NK-92 (cell line): ENCODE measurements at regions not wholly inside any gene's neighbourhood (a gene's known extent, or its start where the extent isn't known, plus 50 kb on each side); places are given as distances from the start of the nearest gene placed in this dataset.
"Not testable (repeated sequence)": the region's sequence is repeated elsewhere in the genome, so short reads cannot be mapped to it uniquely, and the experiment has no call there.

Experiments
- DNase-seq: peaks from one replicate; lab custom pipeline; 2025; ENCODE audit not compliant: unreplicated experiment; lab: John Stamatoyannopoulos, UW

- DNase-seq = not testable (repeated sequence)
Observed at GRCh38 chr2:37722971-37723370, 51.5 kb upstream of the CDC42EP3 start.

DNA sequence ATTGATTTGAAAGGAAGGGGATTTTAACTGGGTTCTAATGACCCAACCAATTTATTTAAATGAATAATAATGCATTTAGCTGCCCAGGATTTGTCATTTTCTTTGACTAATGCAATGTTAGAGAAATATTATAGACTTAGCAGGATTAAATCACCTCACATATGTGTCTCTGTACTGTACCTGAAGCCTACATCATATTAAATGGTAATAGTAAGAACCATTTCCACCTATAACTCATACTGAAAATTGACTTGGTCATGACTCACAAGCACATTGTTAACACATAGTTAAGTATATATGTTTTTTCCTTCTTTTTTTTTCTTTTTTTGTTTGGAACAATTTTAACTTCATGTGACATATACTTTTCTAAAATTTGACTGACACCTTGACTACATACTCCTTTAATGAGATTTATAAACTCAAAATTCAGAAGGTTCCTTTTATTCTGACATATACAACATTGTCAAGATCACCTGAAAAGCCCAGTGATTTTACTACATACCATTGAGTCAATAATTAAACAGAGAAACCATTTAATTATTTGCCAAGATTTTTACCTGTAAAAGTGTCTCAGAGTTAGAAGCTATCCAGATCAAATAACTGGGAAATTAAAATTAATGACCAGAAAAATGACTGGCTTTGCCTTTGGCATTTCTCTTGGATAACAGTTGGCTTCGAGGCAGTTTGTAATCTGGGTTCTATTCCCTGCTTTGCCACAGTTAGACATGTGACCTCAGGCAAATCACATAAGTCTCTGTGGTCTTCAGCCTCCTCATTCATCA, 58.8 kb upstream of the CDC42EP3 start:
- no peak for DNase-seq

DNA sequence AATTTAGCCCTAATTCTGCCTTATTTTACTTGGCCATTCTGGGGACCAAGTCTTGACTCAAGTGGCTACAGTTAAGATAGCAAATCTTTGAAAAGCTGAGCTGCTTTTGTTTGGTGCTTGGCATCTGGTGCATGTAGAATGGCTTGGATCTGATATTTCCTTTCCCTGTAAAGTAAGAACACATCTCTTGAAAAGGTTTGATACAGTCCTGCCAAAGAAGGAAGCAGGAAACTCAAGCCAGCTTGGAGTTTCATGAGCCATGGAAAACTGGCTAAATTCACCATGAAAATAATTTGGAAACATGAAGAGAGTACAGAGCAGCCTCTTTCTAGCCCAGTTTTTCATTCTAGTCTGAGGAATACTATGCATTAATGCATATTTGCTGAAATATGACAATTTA, 61.0 kb upstream of the CDC42EP3 start:
- not testable (repeated sequence) for DNase-seq

DNA sequence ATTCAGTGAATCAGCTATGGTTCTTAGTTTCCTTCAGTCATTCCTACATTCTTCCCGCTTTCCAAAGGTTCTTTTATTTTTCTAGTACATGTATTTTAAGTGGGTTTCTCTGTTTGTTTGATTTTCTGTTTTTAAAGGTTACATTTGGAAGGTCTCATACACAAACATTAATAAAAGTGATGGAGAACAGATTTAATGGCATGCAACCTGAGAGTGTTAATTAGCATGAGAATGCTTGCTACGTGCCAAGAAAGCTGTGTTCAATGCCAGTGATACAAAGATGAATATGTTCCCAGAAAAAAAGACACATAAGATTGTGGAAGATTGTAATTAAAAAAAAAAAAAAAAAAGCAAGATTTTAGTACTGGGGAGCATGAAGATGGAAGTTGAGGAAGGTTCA, 61.8 kb upstream of the CDC42EP3 start:
- DNase-seq = no peak

DNA sequence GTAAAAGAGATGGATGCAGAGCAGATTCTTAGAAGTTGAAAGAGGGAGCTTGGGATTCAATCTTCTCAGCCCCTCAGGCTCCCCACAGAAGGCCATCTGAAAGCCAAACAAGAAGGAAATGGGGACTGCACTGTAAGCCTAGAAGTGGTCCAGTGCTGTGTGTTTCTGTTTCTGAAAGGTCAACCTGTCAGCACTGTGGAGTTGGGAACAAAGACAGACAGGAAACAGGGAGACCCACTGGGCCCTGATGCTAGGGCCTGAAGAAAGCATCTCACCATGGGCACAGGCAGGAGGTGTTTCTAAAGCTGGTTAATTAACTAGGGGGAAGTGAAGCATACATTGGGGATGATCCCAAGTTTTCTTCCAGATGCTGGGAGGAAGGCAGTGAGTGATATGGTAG, 62.5 kb upstream of the CDC42EP3 start:
- DNase-seq = not testable (repeated sequence)

- DNase-seq = not testable (repeated sequence)
Observed at GRCh38 chr2:37734891-37735523, 63.6 kb upstream of the CDC42EP3 start.

DNA sequence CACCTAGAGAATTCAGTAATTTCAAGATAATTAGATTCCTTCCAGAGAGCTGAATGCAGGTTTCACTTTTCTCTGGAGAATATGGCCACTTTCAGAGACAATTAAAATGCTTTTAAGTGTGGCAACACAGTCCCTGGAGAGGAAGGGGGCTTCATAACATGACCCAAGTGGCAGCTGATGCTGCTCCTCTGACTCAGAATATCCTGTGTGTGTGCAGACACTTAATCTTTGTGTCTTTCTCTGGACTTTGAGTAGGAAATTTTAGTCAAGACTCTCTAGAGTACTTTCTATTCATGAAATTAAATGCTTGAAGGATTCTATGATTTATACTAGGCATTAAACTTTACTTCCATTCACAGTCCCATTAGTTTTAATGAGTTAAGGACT, 64.1 kb upstream of the CDC42EP3 start:
- DNase-seq = not testable (repeated sequence)

GRCh38 chr2:37737507-37737906, 66.1 kb upstream of the CDC42EP3 start:
- no peak for DNase-seq

- no peak for DNase-seq
Observed at GRCh38 chr2:37738266-37738885, 66.9 kb upstream of the CDC42EP3 start.

GRCh38 chr2:37739153-37739552, 67.7 kb upstream of the CDC42EP3 start:
- DNase-seq = no peak

DNA sequence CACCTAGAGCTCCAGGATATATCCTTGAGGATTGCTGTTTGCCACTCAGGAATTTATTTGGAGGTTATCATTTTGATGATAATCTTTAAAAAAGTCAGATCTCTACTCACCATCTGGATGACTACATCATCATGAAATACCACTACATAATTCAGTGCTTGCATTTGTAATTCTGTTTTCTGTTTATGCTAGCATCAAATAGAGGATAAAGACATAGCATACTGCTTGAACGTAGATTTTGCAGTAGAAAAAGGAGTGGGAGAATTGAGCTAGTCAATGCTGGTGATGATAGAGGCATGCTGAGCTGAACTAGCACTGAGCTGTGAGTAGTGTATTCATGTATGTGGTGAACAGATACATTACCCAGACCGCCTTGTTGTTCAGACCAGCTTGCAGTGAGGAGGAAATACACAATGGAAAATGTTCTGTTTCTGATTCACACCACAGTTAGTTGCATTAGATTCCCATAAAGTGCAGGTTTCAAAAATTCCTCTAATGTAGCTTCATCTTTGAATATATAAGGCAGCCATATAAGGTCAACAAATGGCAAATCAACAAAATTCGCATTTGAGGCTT, 68.8 kb upstream of the CDC42EP3 start:
- no peak for DNase-seq

- DNase-seq = no peak
Observed at GRCh38 chr2:37742286-37742685, 70.8 kb upstream of the CDC42EP3 start.

- DNase-seq = no peak
Observed at GRCh38 chr2:37744010-37744409, 72.6 kb upstream of the CDC42EP3 start.

DNA sequence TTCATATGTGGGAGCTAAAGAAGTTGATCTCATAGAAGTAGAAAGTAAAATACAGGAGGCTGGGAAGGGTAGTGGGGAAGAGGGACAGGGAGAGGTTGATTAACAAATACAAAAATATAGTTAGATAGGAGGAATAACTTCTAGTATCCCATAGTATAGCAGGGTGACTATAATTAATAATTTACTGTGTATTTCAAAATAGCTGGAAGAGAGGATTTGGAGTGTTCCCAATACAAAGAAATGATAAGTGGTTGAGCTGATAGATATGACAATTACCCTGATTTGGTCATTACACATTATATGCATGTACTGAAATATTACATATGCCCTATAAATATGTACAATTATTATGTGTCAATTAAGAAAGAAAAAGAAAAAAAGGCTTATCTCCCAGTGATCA, 73.5 kb upstream of the CDC42EP3 start:
- not testable (repeated sequence) for DNase-seq

DNA sequence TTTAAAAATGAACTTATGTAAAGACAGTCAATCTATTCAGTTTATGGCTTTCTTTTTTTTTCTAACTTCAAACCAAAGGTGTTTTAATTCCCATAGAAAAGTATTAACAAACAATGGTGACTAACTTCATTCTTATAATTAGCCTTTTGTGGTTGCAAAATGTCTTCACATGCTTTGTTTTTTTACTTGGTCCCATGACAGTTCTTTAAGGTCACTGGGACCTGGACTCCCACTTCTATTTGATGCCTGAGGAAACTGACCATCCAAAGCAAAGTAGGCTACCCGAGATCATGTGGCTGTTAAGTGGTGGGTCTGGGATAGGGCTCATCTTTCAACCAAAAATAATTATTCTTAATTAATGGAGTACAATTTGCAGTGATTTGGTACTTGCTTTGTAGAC, 74.6 kb upstream of the CDC42EP3 start:
- DNase-seq = not testable (repeated sequence)

DNA sequence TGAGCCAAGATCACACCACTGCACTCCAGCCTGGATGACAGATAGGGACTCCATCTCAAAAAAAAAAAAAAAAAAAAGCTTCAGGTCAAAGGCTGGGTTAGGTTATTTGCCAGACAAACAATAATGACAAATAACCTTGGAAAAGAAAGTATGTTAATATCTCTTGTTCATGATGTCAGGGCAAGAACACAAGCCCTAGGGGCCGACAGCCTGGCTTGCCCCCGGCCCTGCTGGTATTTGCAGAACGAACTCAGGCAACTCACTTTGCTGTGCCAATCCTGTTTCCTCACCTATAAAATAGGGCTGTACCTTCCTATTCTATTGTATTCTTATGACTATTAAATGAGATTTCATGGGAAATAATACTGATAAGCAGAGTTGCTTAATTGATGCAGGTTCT, 75.4 kb upstream of the CDC42EP3 start:
- DNase-seq = no peak

DNA sequence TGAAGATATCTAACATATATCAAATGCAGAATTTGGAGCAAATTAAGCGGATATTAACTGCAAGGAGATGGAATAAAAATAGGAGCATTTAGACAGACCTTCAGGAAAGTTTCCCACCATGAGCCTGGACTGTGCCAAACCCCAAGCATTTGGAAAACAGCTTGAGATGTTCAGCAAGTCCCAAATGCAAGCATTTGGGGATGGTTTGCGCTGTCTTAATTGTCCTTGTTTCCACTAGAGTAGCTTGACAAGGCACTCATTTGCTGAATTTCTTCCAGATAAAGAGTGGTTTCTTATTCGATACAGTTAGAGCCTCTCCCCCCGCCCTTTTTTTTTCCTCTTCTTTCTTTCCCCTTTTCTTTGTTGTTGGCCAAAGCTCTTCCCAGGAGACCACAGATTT, 77.1 kb upstream of the CDC42EP3 start:
- no peak for DNase-seq

DNA sequence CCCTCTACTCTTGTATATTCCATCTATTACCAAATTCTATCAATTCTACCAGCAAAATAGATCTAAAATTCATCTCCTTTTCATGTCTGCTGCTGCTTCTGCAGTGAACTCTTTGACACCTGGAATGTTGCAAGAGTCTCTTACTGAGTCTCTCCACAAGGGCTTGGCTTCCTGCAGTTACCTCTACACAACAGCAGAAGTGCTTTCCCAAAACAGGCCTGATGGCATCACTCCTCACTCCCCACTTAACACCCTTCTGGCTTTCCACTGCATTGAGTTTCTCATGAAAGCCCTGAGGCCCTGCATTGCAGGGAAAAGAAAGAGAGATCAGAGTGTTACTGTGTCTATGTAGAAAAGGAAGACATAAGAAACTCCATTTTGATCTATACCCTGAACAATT, 78.8 kb upstream of the CDC42EP3 start:
- DNase-seq = not testable (repeated sequence)

GRCh38 chr2:37752766-37753165, 81.3 kb upstream of the CDC42EP3 start:
- DNase-seq = no peak

DNA sequence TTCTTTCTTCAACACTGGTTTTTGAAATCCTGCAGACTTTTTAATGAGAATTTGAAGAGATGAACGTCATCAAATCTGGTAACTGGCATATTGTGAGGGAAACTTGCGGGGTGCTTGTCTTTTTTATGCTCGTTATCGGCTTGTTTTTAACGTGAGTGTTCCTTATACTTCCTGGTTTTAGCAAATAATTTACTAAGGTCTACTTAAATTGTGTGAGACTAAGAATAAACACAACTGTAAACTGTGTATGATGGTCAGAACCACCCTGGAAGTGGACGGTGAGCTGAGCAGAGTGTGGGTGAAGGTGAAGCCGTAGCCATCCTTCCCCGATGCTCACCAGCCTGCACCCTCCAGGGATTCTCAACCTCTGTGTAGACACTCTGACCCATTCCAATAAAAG, 82.3 kb upstream of the CDC42EP3 start:
- no peak for DNase-seq

GRCh38 chr2:37755961-37756559, 84.6 kb upstream of the CDC42EP3 start:
- DNase-seq = not testable (repeated sequence)
